ENCODE measurements at regions not wholly inside any gene's neighbourhood (a gene's known extent, or its start where the extent isn't known, plus 50 kb on each side); places are given as distances from the start of the nearest gene placed in this dataset.

DNA sequence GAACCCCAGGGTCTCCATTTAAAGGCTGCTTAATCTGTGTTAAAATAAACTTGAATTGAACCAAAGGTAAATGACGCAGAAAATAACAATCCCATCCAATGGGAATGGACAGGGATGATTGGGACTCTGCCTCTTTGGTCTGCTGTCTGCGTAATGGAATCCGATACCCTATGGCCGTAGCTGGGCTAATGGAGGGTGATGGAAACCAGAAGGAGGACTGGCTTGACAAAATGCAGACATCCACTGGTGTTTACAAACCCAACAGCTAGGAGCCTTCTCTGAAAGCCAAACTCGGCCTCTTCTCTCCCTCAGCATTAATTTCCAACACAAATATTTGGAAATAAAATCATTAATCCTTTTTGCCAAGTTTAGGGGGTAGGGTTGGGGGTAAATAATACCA lies 162.2 kb upstream of the CHST15 start:
- intact Hi-C loops (cut with DNase I): no loop called here

DNA sequence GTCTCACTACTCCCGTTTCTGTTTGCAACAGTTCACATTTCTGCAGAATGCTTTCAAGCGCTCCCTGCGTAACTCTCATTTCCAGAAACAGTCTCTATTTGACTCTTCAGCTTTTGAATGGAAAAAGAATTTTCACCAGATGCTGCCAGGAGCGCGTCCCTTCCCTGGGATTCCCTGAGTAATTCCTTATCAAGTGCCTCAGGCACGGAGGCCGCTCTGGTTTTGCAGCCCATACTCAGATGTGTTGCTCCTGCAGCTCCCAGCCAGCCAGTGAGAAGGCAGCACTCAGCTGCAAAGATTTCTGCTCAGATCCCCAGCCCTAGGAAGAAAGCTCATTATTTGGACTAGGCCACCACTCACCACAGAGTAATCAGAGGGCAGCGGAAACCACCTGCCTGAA lies 161.1 kb upstream of the CHST15 start:
- DNase-seq (ENCODE audit: low spot score in 2 of 2): no peak
- H3K36me3 ChIP-seq: no peaks in the 10 kb centered on the region
- TF ChIP-seq, protein P1, sequence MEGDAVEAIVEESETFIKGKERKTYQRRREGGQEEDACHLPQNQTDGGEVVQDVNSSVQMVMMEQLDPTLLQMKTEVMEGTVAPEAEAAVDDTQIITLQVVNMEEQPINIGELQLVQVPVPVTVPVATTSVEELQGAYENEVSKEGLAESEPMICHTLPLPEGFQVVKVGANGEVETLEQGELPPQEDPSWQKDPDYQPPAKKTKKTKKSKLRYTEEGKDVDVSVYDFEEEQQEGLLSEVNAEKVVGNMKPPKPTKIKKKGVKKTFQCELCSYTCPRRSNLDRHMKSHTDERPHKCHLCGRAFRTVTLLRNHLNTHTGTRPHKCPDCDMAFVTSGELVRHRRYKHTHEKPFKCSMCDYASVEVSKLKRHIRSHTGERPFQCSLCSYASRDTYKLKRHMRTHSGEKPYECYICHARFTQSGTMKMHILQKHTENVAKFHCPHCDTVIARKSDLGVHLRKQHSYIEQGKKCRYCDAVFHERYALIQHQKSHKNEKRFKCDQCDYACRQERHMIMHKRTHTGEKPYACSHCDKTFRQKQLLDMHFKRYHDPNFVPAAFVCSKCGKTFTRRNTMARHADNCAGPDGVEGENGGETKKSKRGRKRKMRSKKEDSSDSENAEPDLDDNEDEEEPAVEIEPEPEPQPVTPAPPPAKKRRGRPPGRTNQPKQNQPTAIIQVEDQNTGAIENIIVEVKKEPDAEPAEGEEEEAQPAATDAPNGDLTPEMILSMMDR (IDR thresholded peaks at IDR 0.05): no peak
- intact Hi-C loops (cut with DNase I): no loop called here
- no peak overlapping the region for H3K27ac ChIP-seq
- H3K9me3 ChIP-seq: no peaks in the 10 kb centered on the region
- H3K4me1 ChIP-seq: peaks cover 0 to 9% of the 10 kb centered on the region in 2 donors
- H3K4me3 ChIP-seq: no peak overlapping the region
- H3K27me3 ChIP-seq: no peaks in the 10 kb centered on the region

More for the DNA sequence above, 162.2 kb upstream of the CHST15 start:
- TF ChIP-seq, protein P1 (IDR thresholded peaks at IDR 0.05): no peak
- Histone ChIP-seq H3K9me3 (no peaks in the 10 kb centered on the region), H3K36me3 (no peaks in the 10 kb centered on the region), H3K4me3 (no peak overlapping the region), H3K27me3 (no peaks in the 10 kb centered on the region), H3K27ac (no peak overlapping the region), H3K4me1 (peaks cover 0 to 7% of the 10 kb centered on the region in 2 donors)
- DNase-seq (ENCODE audit: low spot score in 2 of 2): no peak

DNA sequence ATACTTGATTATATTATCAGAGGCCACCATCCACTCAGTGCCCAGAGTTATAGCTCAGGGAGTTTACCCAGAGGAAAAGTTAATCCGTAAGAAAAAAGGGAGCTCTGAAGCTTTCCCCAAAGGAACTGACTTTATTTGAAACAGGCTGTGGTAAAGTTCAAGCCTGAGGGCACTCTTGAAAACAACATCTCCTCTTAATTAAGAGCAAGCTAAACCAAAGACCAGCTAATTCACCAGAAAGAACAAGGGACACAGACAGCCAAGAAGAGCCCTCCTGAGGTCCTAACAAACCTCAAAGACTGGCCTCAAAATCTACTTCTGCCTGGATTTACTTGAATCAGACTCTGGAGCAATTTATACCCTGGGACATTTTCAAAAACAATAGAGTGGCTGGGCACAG lies 159.6 kb upstream of the CHST15 start:
- intact Hi-C loops (cut with DNase I): no loop called here
- no peak overlapping the region for H3K4me3 ChIP-seq

DNA sequence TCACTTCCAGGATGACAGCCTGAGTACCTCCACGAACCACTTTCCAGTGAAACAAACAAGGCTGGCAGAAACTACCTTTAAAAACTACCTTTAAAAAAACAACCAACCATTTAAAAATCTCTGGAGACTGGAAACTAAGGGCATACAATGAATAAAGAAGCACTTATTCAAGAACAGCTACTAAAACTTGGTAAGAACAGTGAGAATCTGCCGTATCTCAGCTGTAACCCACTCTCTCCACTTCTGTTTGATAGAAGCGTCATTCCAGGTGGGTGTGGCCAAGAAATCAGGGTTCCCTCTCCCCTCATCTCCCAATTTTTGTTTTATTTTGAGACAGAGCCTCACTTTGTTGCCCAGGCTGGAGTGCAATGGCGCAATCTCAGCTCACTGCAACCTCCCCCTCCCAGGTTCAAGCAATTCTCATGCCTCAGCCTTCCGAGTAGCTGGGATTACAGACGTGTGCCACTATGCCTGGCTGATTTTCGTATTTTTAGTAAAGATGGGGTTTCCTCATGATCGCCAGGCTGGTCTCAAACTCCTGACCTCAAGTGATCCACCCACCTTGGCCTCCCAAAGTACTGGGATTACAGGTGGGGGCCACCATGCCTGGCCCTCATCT lies 158.8 kb upstream of the CHST15 start:
- DNase-seq (ENCODE audit: low spot score in 2 of 2): no peak
- TF ChIP-seq, protein P1 (IDR thresholded peaks at IDR 0.05): no peak
- H3K9me3 ChIP-seq: no peaks in the 10 kb centered on the region
- H3K4me3 ChIP-seq: no peak overlapping the region
- intact Hi-C loops (cut with DNase I): no loop called here
- H3K36me3 ChIP-seq: no peaks in the 10 kb centered on the region
- H3K4me1 ChIP-seq: peaks cover 0 to 9% of the 10 kb centered on the region in 2 donors
- H3K27ac ChIP-seq: no peak overlapping the region
- no peaks in the 10 kb centered on the region for H3K27me3 ChIP-seq

More for the DNA sequence above, 159.6 kb upstream of the CHST15 start:
- DNase-seq (ENCODE audit: low spot score in 2 of 2): no peak
- TF ChIP-seq, protein P1 (IDR thresholded peaks at IDR 0.05): no peak
- peaks cover 0 to 9% of the 10 kb centered on the region in 2 donors for H3K4me1 ChIP-seq
- H3K27ac ChIP-seq: no peak overlapping the region
- no peaks in the 10 kb centered on the region for H3K9me3 ChIP-seq
- no peaks in the 10 kb centered on the region for H3K36me3 ChIP-seq
- H3K27me3 ChIP-seq: no peaks in the 10 kb centered on the region

DNA sequence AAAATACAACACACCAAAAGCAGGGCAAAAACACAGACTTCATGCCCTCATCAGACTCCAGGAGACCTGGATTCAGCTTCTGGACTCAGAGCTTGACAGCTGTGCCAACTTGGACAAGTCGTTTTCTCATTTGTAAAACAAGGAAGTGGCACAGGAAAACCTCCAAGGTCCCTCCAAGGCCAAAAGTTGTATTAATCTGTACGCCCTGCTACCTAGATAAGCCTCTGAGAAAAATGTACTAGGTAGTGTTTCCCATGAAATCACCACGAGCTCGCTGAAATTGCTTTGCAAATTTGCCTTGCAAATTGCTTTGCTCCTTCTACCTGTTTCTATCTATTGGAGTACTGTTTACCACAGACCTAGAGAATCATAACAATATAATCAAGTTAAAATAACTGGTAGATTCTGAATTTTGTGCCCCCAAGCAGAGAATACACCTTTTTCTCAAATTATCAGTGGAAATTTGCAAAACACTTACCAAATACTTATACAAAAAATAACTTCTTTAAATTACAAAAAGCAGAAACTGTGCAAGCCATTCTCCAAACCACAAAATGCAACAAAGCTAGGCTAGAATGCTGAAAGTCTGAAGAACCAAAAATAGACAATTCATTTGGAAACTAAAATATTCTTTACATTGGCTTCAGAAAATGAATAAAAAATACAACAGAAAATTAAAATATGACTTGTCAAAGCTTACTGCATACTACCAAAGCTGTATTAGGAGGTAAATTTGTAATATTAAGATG lies 158.1 kb upstream of the CHST15 start:
- Histone ChIP-seq H3K4me1 (peaks cover 0 to 9% of the 10 kb centered on the region in 2 donors), H3K36me3 (no peaks in the 10 kb centered on the region), H3K27me3 (no peaks in the 10 kb centered on the region), H3K9me3 (no peaks in the 10 kb centered on the region), H3K4me3 (no peak overlapping the region), H3K27ac (no peak overlapping the region)
- DNase-seq (ENCODE audit: low spot score in 2 of 2): peak in 1 of 2 donors; percentile 28
- TF ChIP-seq, protein P1 (IDR thresholded peaks at IDR 0.05): no peak
- intact Hi-C loops (cut with DNase I): no loop called here

All from ascending aorta (tissue), 2 donors.